Cardiac fibroblast (primary cell): ENCODE measurements at regions not wholly inside any gene's neighbourhood (a gene's known extent, or its start where the extent isn't known, plus 50 kb on each side); places are given as distances from the start of the nearest gene placed in this dataset.

Experiments used
- DNase-seq, 2 donors: peaks; one replicate each; pipeline versions ENCODE4 v3.0.0 to v3.0.0-alpha.2; 2010; ENCODE audit warnings: low read depth in 2 of 2
- H3K4me3 ChIP-seq, 2 donors: replicated peaks in 1 of 2; 1 replicate in 1 of 2; 2 replicates in 1 of 2; pipeline ENCODE4 v1.5.1; 2011; ENCODE audit warnings: low read depth in 2 of 2, low read length in 2 of 2, mild to moderate bottlenecking in 2 of 2, moderate library complexity in 1 of 2
- CTCF ChIP-seq: IDR thresholded peaks from one replicate; pipeline ENCODE4 v1.5.1; 2011; ENCODE audit warnings: low read depth, mild to moderate bottlenecking, low read length, inconsistent platforms

- no peak for TF ChIP-seq CTCF
- DNase-seq: peak in 1 of 2 donors; percentile 15
- H3K4me3 ChIP-seq: no peak overlapping the region
These were observed 564.5 kb downstream of the ZNF674 start for GRCh38 chrX:45980726-45981125.

- DNase-seq: no peak
- no peak for TF ChIP-seq CTCF
- no peak overlapping the region for H3K4me3 ChIP-seq
These were observed 569.6 kb downstream of the ZNF674 start for GRCh38 chrX:45975633-45976032.

GRCh38 chrX:45972636-45973035 lies 572.6 kb downstream of the ZNF674 start:
- H3K4me3 ChIP-seq: no peak overlapping the region
- TF ChIP-seq CTCF: no peak

GRCh38 chrX:45959567-45959966 lies 585.7 kb downstream of the ZNF674 start:
- TF ChIP-seq CTCF: no peak
- DNase-seq: no peak

More at GRCh38 chrX:45972636-45973035, 572.6 kb downstream of the ZNF674 start:
- no peak for DNase-seq

GRCh38 chrX:45956191-45956870 lies 588.9 kb downstream of the ZNF674 start:
- no peak for TF ChIP-seq CTCF
- no peak for DNase-seq
- no peak overlapping the region for H3K4me3 ChIP-seq

More at GRCh38 chrX:45959567-45959966, 585.7 kb downstream of the ZNF674 start:
- H3K4me3 ChIP-seq: no peak overlapping the region

- H3K4me3 ChIP-seq: no peak overlapping the region
- DNase-seq: no peak
- TF ChIP-seq CTCF: no peak
These were observed 589.6 kb downstream of the ZNF674 start for GRCh38 chrX:45955661-45956060.

- DNase-seq: no peak
- H3K4me3 ChIP-seq: no peak overlapping the region
- TF ChIP-seq CTCF: no peak
These were observed 591.2 kb downstream of the ZNF674 start for GRCh38 chrX:45954026-45954425.
